ENCODE measurements at regions not wholly inside any gene's neighbourhood (a gene's known extent, or its start where the extent isn't known, plus 50 kb on each side); places are given as distances from the start of the nearest gene placed in this dataset.

GRCh38 chr1:184827600-184828368, 73.1 kb upstream of the EDEM3 start:
- Histone ChIP-seq H3K27ac (ENCODE audit: extremely low read length, insufficient read depth, low read length) (no peak overlapping the region), H3K9ac (ENCODE audit: insufficient read depth, low read depth, low read length) (no peak overlapping the region), H3K36me3 (replicated peaks in 1 of 2; ENCODE audit: control insufficient read depth in 1 of 2, insufficient read depth in 2 of 2, low read length in 2 of 2) (no peaks in the 10 kb centered on the region), H3K9me3 (ENCODE audit: low read length) (no peaks in the 10 kb centered on the region), H3K27me3 (ENCODE audit: control insufficient read depth in 1 of 2, insufficient read depth in 2 of 2, low read length in 2 of 2) (peaks cover 2 to 15% of the 10 kb centered on the region in 2 experiments; a peak in 2 of 5 replicates), H3K4me1 (ENCODE audit: insufficient read depth, low read length) (no peaks in the 10 kb centered on the region), H3K4me2 (ENCODE audit: low read depth, low read length) (no peak overlapping the region), H2AFZ (ENCODE audit: low read length) (no peak overlapping the region), H3K4me3 (replicated peaks in 1 of 3; ENCODE audit: insufficient read depth in 1 of 3, low read depth in 2 of 3, low read length in 3 of 3) (no peak overlapping the region), H3K79me2 (ENCODE audit: insufficient read depth, low read length) (no peaks in the 10 kb centered on the region), H4K20me1 (ENCODE audit: insufficient read depth, low read length) (no peaks in the 10 kb centered on the region)
- TF ChIP-seq USF2 (IDR thresholded peaks at IDR 0.05; ENCODE audit: low read depth, low read length) = no peak
- TF ChIP-seq USF2 (CRISPR knock-in tag; IDR thresholded peaks at IDR 0.05; ENCODE audit: borderline replicate concordance) = no peak
- no peak for TF ChIP-seq ZSCAN30 (CRISPR knock-in tag; IDR thresholded peaks at IDR 0.05)
- TF ChIP-seq ZBTB14 (CRISPR knock-in tag; IDR thresholded peaks at IDR 0.05) = no peak
- no peak for TF ChIP-seq ZNF790 (CRISPR knock-in tag; IDR thresholded peaks at IDR 0.05; ENCODE audit: borderline replicate concordance)
- no peak for TF ChIP-seq ZNF569 (CRISPR knock-in tag; IDR thresholded peaks at IDR 0.05; ENCODE audit: borderline replicate concordance)
- no peak for TF ChIP-seq ZBTB21 (CRISPR knock-in tag; IDR thresholded peaks at IDR 0.05)
- TF ChIP-seq ZNF749 (CRISPR knock-in tag; IDR thresholded peaks at IDR 0.05; ENCODE audit: borderline replicate concordance) = no peak
- TF ChIP-seq ZNF724P (CRISPR knock-in tag; IDR thresholded peaks at IDR 0.05; ENCODE audit: borderline replicate concordance) = no peak
- no peak for TF ChIP-seq PRPF4 (IDR thresholded peaks at IDR 0.05; ENCODE audit: low read depth, low read length, poor library complexity, severe bottlenecking)
- no peak for TF ChIP-seq THRA (CRISPR knock-in tag; IDR thresholded peaks at IDR 0.05; ENCODE audit: borderline replicate concordance)
- no peak for TF ChIP-seq ZNF468 (CRISPR knock-in tag; IDR thresholded peaks at IDR 0.05)
- no peak for TF ChIP-seq ZBTB26 (CRISPR knock-in tag; IDR thresholded peaks at IDR 0.05; ENCODE audit: borderline replicate concordance)
- no peak for TF ChIP-seq ZNF879 (CRISPR knock-in tag; IDR thresholded peaks at IDR 0.05)
- no peak for TF ChIP-seq ZUFSP (CRISPR knock-in tag; IDR thresholded peaks at IDR 0.05; ENCODE audit: borderline replicate concordance)
- no peak for FAIRE-seq
- intact Hi-C loops (cut with micrococcal nuclease; ENCODE audit: unreplicated experiment) = no loop called here
- CTCF ChIA-PET (ENCODE audit: low intra/inter-chr PET ratio, low total read pairs) = no interaction called here
- POLR2A ChIA-PET = interaction anchor here (0.7 kb wide), 1 partner anchor 71 kb away, joined by 4 read pairs; no protein-coding TSS in a partner anchor
- in situ Hi-C loops (cut with HindIII; ENCODE audit: extremely low pct_ligation_motif_present, low pct_unique_long_range_greater_than_20kb) = no loop called here
- no peak for ATAC-seq
- WGBS (ENCODE audit: low lambda C conversion rate) = 7% methylated on average over 8 of the region's 8 CpGs
- BruUV-seq (replicated peaks) = no TSS peak
- DNase-seq (ENCODE audit: low spot score) = no peak
